MM.1S (cell line): ENCODE measurements at regions not wholly inside any gene's neighbourhood (a gene's known extent, or its start where the extent isn't known, plus 50 kb on each side); places are given as distances from the start of the nearest gene placed in this dataset.

ENCODE experiments used
- DNase-seq: peaks from one replicate; pipeline ENCODE4 v3.0.0-alpha.2; 2015
- H2AFZ ChIP-seq: fragments of 300-600 bp; sonication (generic); 2 replicates; pipeline ENCODE4 v1.6.0; 2016; ENCODE audit warnings: antibody characterized with exemption, low read length
- H3F3A ChIP-seq: fragments of 300-600 bp; sonication (generic); 2 replicates; pipeline ENCODE4 v1.6.1; 2016; ENCODE audit warnings: mild to moderate bottlenecking, antibody characterized with exemption, low read length, moderate library complexity, mixed read lengths; ENCODE audit not compliant: insufficient read depth
- H3K27ac ChIP-seq: fragments of 300-600 bp; sonication (generic); 2 replicates; pipeline ENCODE4 v1.5.1; 2016; ENCODE audit warnings: mild to moderate bottlenecking, low read length
- H3K27me3 ChIP-seq: fragments of 300-600 bp; sonication (generic); replicated peaks from 2 replicates; pipeline ENCODE4 v1.6.0; 2016; ENCODE audit warnings: low read length; ENCODE audit not compliant: insufficient read depth
- H3K36me3 ChIP-seq: fragments of 300-600 bp; sonication (generic); replicated peaks from 2 replicates; pipeline ENCODE4 v1.6.1; 2016; ENCODE audit warnings: mild to moderate bottlenecking, low read length, mixed read lengths; ENCODE audit not compliant: insufficient read depth
- H3K4me1 ChIP-seq: fragments of 300-600 bp; sonication (generic); 2 replicates; pipeline ENCODE4 v1.6.1; 2016; ENCODE audit warnings: low read length, mixed read lengths
- H3K4me2 ChIP-seq: fragments of 300-600 bp; sonication (generic); 2 replicates; pipeline ENCODE4 v1.6.0; 2016; ENCODE audit warnings: low read depth, low read length
- H3K4me3 ChIP-seq: fragments of 300-600 bp; sonication (generic); 2 replicates; pipeline ENCODE4 v1.5.1; 2016; ENCODE audit warnings: low read length, mixed read lengths
- H3K79me2 ChIP-seq: fragments of 300-600 bp; sonication (generic); 2 replicates; pipeline ENCODE4 v1.6.1; 2016; ENCODE audit warnings: mixed run types, low read length, mixed read lengths
- H3K9ac ChIP-seq: fragments of 300-600 bp; sonication (generic); 2 replicates; pipeline ENCODE4 v1.6.1; 2016; ENCODE audit warnings: low read length, mixed read lengths
- H3K9me2 ChIP-seq: fragments of 300-600 bp; sonication (generic); replicated peaks from 2 replicates; pipeline ENCODE4 v1.6.1; 2016; ENCODE audit warnings: mild to moderate bottlenecking, low read length, mixed read lengths; ENCODE audit not compliant: insufficient read depth
- H3K9me3 ChIP-seq: fragments of 300-600 bp; sonication (generic); replicated peaks from 2 replicates; pipeline ENCODE4 v1.6.1; 2016; ENCODE audit warnings: mild to moderate bottlenecking, low read length, mixed read lengths; ENCODE audit not compliant: insufficient read depth
- H4K20me1 ChIP-seq: fragments of 300-600 bp; sonication (generic); 2 replicates; pipeline ENCODE4 v1.6.1; 2016; ENCODE audit warnings: mild to moderate bottlenecking, low read length, moderate library complexity, mixed read lengths; ENCODE audit not compliant: insufficient read depth
- EZH2 ChIP-seq: fragments of 300-600 bp; sonication (generic); optimal IDR thresholded peaks from 2 replicates; pipeline ENCODE3; 2017; ENCODE audit warnings: low read depth, mild to moderate bottlenecking, antibody characterized with exemption, low read length, mixed read lengths
- EZH2phosphoT487 ChIP-seq: fragments of 300-600 bp; sonication (generic); IDR thresholded peaks from 2 replicates; pipeline ENCODE4 v1.6.1; 2018; ENCODE audit warnings: antibody characterized with exemption, low read length
- TF ChIP-seq, protein P1 (sequence below): fragments of 300-600 bp; sonication (generic); IDR thresholded peaks from 2 replicates; pipeline ENCODE4 v1.5.1; 2016; ENCODE audit warnings: antibody characterized with exemption, low read length, mixed read lengths

DNA sequence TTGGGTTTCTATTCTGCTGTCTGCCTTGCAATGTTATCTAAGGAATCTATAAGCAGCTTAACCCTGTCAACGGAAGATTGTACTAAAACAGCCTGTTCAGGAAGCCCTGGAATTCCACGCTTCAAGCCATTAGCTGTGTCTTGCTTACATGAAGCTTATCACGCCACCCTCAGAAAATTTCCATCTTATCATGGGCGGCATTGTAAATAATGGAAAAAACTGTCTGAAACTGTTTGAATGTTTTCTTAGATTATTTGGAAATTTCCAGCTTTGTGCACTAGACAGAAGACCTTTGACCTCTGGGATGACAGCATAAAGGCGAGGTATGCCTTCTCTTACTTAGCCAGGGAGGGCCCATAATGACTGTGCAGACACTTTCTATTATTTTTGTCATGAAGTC lies 319.7 kb downstream of the KCNRG start:
- H3K79me2 ChIP-seq, result no peaks in the 10 kb centered on the region
- no peak overlapping the region for H3K4me3 ChIP-seq
- H2AFZ ChIP-seq, result no peak overlapping the region
- no peak overlapping the region for H3K27ac ChIP-seq
- H3K4me1 ChIP-seq, result no peaks in the 10 kb centered on the region
- H3K9ac ChIP-seq, result no peak overlapping the region
- no peak for DNase-seq
- H3K9me2 ChIP-seq, result no peaks in the 10 kb centered on the region
- no peaks in the 10 kb centered on the region for H3K27me3 ChIP-seq
- TF ChIP-seq, protein P1, sequence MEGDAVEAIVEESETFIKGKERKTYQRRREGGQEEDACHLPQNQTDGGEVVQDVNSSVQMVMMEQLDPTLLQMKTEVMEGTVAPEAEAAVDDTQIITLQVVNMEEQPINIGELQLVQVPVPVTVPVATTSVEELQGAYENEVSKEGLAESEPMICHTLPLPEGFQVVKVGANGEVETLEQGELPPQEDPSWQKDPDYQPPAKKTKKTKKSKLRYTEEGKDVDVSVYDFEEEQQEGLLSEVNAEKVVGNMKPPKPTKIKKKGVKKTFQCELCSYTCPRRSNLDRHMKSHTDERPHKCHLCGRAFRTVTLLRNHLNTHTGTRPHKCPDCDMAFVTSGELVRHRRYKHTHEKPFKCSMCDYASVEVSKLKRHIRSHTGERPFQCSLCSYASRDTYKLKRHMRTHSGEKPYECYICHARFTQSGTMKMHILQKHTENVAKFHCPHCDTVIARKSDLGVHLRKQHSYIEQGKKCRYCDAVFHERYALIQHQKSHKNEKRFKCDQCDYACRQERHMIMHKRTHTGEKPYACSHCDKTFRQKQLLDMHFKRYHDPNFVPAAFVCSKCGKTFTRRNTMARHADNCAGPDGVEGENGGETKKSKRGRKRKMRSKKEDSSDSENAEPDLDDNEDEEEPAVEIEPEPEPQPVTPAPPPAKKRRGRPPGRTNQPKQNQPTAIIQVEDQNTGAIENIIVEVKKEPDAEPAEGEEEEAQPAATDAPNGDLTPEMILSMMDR, result no peak
- TF ChIP-seq EZH2, result no peak
- H3F3A ChIP-seq, result no peaks in the 10 kb centered on the region
- H3K36me3 ChIP-seq, result no peaks in the 10 kb centered on the region
- no peaks in the 10 kb centered on the region for H3K9me3 ChIP-seq
- H3K4me2 ChIP-seq, result no peak overlapping the region
- H4K20me1 ChIP-seq, result no peaks in the 10 kb centered on the region

DNA sequence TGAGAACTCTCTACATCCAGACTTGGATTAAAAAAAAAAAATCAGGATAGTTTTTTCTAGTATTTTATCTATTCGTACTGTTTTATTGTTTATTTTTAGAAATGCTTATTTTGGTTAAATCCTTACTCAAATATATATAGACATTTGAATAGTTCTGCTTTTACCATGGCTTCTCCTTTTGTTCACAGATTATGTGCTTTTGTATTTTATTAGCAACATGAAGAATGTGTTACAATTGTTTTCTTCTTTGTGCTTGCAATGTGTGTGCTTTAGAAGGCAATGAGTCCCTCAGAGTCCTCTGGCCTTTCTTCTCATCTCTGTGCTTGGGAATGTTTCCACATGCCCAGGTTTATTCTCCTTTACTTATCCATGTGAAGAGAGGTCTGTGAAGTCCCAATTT lies 324.0 kb downstream of the KCNRG start:
- no peak overlapping the region for H3K4me2 ChIP-seq
- no peak for TF ChIP-seq EZH2phosphoT487
- TF ChIP-seq, protein P1, result no peak
- no peak for TF ChIP-seq EZH2
- H3F3A ChIP-seq, result no peaks in the 10 kb centered on the region
- H3K4me3 ChIP-seq, result no peak overlapping the region
- H3K36me3 ChIP-seq, result no peaks in the 10 kb centered on the region
- H3K9me3 ChIP-seq, result no peaks in the 10 kb centered on the region
- H3K9me2 ChIP-seq, result no peaks in the 10 kb centered on the region
- no peak overlapping the region for H2AFZ ChIP-seq
- no peaks in the 10 kb centered on the region for H3K79me2 ChIP-seq
- H3K9ac ChIP-seq, result no peak overlapping the region
- no peaks in the 10 kb centered on the region for H4K20me1 ChIP-seq
- no peaks in the 10 kb centered on the region for H3K4me1 ChIP-seq
- H3K27me3 ChIP-seq, result no peaks in the 10 kb centered on the region
- DNase-seq, result no peak
- no peak overlapping the region for H3K27ac ChIP-seq

DNA sequence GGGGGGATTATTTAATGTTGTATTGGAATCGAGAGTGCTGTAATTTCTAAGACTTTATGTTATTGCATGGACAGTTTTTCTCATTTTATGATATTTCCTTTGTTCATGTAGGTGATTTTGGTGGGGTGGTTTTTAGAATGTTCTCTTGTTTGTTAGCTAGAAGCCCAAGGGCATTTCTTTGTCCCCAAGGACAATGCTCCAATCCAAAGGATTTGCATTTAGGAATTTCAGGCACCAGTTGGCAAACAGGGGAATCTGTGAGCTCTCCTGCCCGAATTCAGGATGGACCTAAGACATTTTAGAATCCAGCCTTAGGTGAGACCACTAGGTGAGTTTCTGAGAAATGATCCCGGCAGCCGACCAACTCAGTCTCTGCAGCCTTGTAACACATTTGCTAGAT lies 324.9 kb downstream of the KCNRG start:
- Histone ChIP-seq H3K36me3 (no peaks in the 10 kb centered on the region), H3K27me3 (no peaks in the 10 kb centered on the region), H3F3A (no peaks in the 10 kb centered on the region), H2AFZ (no peak overlapping the region), H3K79me2 (no peaks in the 10 kb centered on the region), H4K20me1 (no peaks in the 10 kb centered on the region), H3K4me2 (no peak overlapping the region), H3K4me1 (peaks cover 7% of the 10 kb centered on the region; the same call in 1 of the 2 replicates), H3K9me2 (no peaks in the 10 kb centered on the region), H3K4me3 (no peak overlapping the region), H3K9ac (no peak overlapping the region), H3K27ac (no peak overlapping the region), H3K9me3 (no peaks in the 10 kb centered on the region)
- DNase-seq, result no peak
- TF ChIP-seq, protein P1, result no peak
- TF ChIP-seq EZH2 (no peak), EZH2phosphoT487 (no peak)
